GM03348 (cell line): ENCODE measurements at regions not wholly inside any gene's neighbourhood (a gene's known extent, or its start where the extent isn't known, plus 50 kb on each side); places are given as distances from the start of the nearest gene placed in this dataset.
"Not testable (repeated sequence)": the region's sequence is repeated elsewhere in the genome, so short reads cannot be mapped to it uniquely, and the experiment has no call there.

ENCODE experiments used
- DNase-seq: peaks from one replicate; pipeline ENCODE4 v3.0.0; 2012; ENCODE audit warnings: low spot score

DNA sequence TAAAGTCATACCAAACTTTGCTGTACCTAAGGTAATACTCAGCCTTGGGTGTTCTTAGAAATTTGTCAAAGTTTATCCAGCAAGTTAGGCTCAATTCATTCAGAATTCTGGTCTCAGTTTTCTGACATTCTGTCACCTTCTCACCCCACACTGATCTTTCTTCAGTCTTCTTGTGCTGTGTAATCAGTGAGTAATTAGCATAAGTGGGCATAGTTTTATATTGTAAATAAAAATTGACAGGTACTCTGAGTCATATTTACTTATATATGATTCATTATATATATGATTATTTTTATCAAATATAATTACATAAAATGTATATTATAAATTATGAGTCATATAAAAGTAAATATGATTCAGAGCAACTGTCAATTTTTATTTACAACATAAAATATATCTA is 170.9 kb upstream of the MAGI2 start:
- no peak for DNase-seq

GRCh38 chr7:79622781-79623180 is 169.3 kb upstream of the MAGI2 start:
- DNase-seq = no peak

GRCh38 chr7:79620291-79620690 is 166.8 kb upstream of the MAGI2 start:
- no peak for DNase-seq

DNA sequence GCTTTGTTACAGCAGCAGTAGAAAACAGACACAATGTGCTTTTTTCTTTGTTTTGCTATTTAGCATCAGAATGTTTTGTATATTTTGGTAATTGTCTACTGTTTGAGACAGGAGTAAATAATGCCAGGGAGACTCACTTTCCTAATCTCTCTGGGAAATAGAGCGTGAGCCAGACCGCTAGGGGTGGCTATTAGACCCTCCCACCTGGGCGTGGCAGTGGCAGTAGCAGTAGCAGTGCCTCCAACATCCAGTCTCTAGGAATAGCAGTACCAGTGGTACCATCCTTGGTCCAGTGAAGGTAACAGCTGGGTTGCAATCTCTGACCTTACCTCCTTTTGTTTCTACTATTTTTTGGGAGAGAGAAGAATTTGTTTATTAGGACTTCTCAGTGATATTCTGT is 165.7 kb upstream of the MAGI2 start:
- no peak for DNase-seq

- DNase-seq = no peak
These were observed 162.6 kb upstream of the MAGI2 start for GRCh38 chr7:79615871-79616640.

GRCh38 chr7:79615466-79615865 is 162.0 kb upstream of the MAGI2 start:
- no peak for DNase-seq

GRCh38 chr7:79612903-79613302 is 159.4 kb upstream of the MAGI2 start:
- DNase-seq = no peak

DNA sequence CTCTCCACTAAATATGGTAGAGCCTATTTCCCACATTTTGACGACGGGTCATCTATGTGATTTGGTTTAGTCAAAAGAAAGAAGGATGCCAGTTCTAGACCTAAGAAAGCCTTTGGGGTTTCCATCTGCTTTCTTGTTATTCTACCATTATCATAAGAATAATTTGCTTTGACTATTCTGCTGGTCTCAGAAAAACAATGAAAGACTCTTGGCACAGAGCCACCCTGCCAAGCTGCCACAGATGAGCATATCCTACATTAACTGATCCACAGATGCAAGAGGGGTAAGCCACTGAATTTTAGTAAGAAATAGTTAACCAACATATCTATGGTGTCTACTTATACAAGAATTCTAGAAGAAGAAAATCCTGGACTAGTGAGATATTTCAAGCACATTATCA is 158.6 kb upstream of the MAGI2 start:
- DNase-seq = no peak

DNA sequence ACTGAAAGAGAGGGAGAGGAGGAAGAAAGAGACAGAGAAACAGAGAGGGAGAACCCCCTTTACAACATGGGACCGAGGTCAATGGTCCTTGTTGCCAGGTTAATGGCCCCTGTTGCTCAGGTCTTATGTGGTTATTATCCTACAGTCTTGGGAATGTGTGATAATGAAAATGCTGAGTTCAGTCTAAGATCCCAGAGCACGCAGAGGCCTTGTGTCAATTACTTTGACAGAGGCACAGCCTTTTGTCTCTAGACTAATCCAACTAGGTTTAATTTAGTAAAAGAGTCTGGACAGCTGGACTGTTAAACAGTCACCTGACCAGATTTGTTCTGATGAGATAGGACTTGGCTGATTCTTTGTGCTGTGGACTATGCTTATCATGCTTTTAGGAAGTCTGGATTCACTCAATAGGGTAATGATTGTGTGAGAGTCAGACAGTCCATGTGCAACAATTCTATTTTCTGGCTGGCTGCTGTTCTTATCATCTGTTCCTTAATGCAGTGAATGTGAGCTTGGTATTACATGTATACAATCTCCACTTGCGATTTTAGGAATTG is 157.4 kb upstream of the MAGI2 start:
- DNase-seq = no peak

- peak; percentile 6 for DNase-seq
These were observed 156.8 kb upstream of the MAGI2 start for GRCh38 chr7:79610313-79610712.

- no peak for DNase-seq
These were observed 154.5 kb upstream of the MAGI2 start for GRCh38 chr7:79608005-79608404.

DNA sequence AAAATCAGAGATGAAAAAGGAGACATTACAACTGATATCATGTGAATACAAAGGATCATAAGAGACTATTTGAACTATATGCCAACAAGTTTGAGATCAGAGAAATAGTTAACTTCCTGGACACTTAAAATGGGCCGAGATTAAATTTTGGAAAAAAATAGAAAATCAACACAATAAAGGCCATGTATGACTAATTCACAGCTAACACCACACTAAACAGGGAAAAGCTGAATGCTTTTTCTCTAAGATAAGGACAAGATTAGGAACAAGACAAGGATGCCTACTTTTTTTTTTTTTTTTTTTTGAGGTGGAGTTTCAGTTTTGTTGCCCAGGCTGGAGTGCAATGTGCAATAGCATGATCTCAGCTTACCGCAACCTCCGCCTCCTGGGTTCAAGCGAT is 151.4 kb upstream of the MAGI2 start:
- DNase-seq = no peak

- no peak for DNase-seq
These were observed 144.9 kb upstream of the MAGI2 start for GRCh38 chr7:79598351-79598750.

DNA sequence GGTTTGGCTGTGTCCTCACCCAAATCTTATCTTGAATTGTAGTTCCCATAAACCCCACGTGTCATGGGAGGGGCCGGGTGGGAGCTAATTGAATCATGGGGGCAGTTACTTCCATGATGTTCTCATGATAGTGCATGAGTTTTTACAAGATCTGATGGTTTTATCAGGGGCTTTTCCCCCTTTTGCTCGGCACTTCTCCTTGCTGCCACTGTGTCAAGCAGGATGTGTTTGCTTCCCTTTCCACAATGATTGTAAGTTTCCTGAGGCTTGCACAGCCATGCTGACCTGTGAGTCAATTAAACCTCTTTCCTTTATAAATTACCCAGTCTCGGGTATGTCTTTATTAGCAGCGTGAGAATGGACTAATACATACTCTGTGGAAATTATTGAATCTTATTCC is 141.2 kb upstream of the MAGI2 start:
- DNase-seq = not testable (repeated sequence)

- DNase-seq = no peak
These were observed 140.4 kb upstream of the MAGI2 start for GRCh38 chr7:79593866-79594301.

DNA sequence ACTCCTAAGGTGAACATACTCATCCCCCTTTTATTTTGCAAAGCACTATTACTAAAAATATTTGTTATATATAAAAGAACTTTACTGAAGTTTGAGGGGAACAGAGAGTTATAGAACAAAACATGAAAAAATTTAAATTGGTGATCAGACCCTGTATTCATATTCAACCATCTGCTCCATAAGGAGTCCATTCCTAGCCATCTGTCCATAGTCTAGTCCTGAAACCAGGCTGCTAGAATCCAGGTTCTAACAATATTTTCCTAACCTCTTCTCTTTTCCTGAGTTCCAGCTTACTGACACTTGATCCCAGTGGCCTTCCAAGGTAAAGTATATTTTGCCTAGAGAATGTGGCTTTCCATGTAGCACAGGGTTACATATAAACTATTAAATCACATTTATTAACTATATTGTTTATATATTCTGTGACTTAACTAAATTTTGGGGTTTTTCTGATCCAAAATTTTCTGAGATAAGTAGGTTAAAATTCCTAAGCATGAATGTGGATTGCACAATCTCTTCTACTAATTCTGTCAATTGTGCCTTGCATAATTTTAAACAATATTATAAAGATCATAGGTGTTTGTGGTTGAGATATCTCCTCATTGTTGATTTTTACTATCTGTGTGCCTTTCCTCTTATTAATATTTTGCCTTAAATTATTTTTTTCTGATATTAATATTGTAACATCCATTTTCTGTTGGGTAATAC is 137.6 kb upstream of the MAGI2 start:
- DNase-seq = no peak

DNA sequence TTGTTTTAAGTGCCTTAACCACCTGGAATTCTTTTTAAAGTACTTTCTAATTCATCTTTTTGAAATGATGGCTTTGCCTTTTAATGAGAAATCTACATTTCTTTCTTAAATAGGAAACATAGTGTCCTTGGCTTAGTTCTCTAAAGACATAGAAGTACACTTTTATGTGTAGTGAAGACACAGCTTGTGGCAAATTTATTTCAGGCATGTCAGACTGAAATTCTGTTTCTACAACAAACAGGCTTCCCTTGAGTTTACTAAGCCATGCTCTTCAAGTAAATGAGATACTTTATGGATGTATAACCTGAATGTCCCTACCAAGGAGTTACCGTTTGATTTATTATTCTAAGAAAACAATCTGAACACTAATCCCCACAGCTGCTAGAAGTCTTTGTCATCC is 136.9 kb upstream of the MAGI2 start:
- no peak for DNase-seq

- no peak for DNase-seq
These were observed 117.4 kb upstream of the MAGI2 start for GRCh38 chr7:79570903-79571302.

DNA sequence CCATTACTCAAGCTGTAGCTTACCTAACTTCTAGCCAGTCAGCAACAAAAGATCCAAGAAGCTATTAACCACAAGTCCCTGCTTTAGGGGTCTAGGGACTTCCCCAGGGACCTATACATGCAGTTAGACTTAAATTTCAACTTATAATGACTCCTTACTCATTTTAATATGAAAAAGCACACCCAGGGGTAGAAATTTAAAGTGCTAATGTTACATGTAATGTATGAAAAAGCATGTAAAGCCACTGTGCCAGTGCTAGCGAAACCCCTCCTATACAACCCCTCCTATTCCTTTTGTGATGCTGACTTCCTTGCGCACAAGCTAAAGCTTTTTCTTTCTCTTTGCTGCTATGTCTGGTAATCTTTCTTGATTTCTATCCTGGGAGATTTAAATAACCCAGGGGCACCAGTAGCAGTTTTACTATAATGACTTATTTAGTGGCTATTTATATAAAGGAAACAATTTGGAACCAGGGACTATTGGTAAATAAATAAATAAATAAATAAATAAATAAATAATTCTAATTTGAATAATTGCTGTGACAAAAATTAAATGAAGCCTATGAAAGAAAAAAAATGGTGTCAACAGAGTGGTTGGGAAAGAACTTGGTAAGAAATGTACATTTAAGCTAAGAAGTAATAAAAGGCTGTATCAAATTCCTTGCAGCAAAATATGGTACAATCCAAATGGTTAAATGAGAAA is 110.5 kb upstream of the MAGI2 start:
- no peak for DNase-seq

DNA sequence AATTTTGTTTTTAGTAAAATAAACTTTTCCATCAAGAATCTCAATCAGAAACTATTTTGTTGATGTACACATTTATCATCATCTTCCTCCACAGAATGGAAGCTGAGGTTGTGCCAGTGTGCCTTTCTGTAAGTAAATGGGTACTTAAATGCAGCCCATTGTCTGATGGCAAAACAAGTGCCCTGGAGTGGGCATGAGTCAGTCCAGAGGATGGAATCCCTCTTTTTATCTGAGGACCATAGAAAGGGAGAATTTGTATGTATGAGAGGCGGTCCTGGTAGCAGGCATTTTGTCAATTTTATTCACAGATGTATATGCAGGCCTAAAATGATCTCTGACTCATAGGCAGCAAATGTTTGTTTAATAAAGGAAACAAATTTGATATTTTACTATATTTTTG is 102.1 kb upstream of the MAGI2 start:
- no peak for DNase-seq

GRCh38 chr7:79553811-79554555 is 100.5 kb upstream of the MAGI2 start:
- peak; percentile 20 for DNase-seq

DNA sequence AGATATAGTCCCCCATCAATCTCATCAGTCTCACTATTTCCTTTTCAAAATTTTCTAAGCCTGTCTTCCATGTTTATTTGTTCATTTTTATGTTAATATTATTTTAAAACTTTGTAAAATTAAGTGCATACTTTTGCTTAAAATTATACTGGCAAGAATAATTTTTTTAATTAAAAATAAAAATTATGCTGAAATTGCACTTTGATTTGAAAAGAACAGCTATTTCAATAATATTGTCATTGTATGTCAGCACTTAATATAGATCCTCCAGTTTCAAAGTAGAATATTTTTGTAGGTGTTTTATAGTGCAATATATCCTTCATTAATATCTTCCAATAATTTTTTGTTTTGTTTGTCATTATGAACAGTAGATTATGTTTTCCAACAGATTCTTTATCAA is 99.0 kb upstream of the MAGI2 start:
- DNase-seq = no peak
